ENCODE measurements at regions not wholly inside any gene's neighbourhood (a gene's known extent, or its start where the extent isn't known, plus 50 kb on each side); places are given as distances from the start of the nearest gene placed in this dataset.

- no peak overlapping the region for H3K9ac ChIP-seq (ENCODE audit: insufficient read depth in 1 of 2, low read depth in 2 of 2, low read length in 2 of 2)
- H3K9me3 ChIP-seq (replicated peaks; ENCODE audit: control insufficient read depth, insufficient read depth, low read depth, low read length): no peaks in the 10 kb centered on the region; the same call in none of the 2 replicates
- no peaks in the 10 kb centered on the region for H3K9me1 ChIP-seq (ENCODE audit: control insufficient read depth, insufficient read depth, low read length)
- intact Hi-C loops (cut with micrococcal nuclease) (no loop called here), in situ Hi-C loops (cut with MboI) (no loop called here)
- no peak overlapping the region for H3K4me3 ChIP-seq
- no peak overlapping the region for H3K4me2 ChIP-seq (ENCODE audit: insufficient read depth, low read length)
- no peak for FAIRE-seq
- no peak for TF ChIP-seq MXD1 (CRISPR knock-in tag; IDR thresholded peaks at IDR 0.05; ENCODE audit: borderline replicate concordance, poor library complexity, severe bottlenecking)
- no peak for TF ChIP-seq SMARCB1 (IDR thresholded peaks at IDR 0.05; ENCODE audit: insufficient read length, low read depth)
- no peak for TF ChIP-seq FOXA3 (CRISPR knock-in tag; conservative IDR thresholded peaks at IDR 0.05 in 1 of 2, IDR thresholded peaks at IDR 0.05 in 1 of 2)
- no peak for TF ChIP-seq FOSL1 (tag; conservative IDR thresholded peaks at IDR 0.05)
- TF ChIP-seq MTA2 (IDR thresholded peaks at IDR 0.05; ENCODE audit: low read depth): no peak
- no peak for TF ChIP-seq NRF1 (conservative IDR thresholded peaks at IDR 0.05 in 1 of 2, IDR thresholded peaks at IDR 0.05 in 1 of 2)
- no peak for TF ChIP-seq MNT (conservative IDR thresholded peaks at IDR 0.05)
- TF ChIP-seq GTF2A2 (tag; IDR thresholded peaks at IDR 0.05): no peak
- no peak for TF ChIP-seq CLOCK (CRISPR knock-in tag; IDR thresholded peaks at IDR 0.05; ENCODE audit: borderline replicate concordance)
- TF ChIP-seq SMAD3 (CRISPR knock-in tag; conservative IDR thresholded peaks at IDR 0.05): no peak
- TF ChIP-seq ATF6 (CRISPR knock-in tag; IDR thresholded peaks at IDR 0.05): no peak
- no peak for TF ChIP-seq RB1 (IDR thresholded peaks at IDR 0.05; ENCODE audit: low read depth)
- no peak for TF ChIP-seq ZBED1 (IDR thresholded peaks at IDR 0.05)
- TF ChIP-seq PYGO2 (tag; IDR thresholded peaks at IDR 0.05): no peak
- no TSS peak for BruUV-seq (replicated peaks)
- WGBS (ENCODE audit: insufficient coverage, low coverage, missing lambda C conversion rate): 12% methylated on average over 6 of the region's 6 CpGs
- H3K79me2 ChIP-seq (ENCODE audit: control insufficient read depth, insufficient read depth, low read length): no peaks in the 10 kb centered on the region
- no peaks in the 10 kb centered on the region for H4K20me1 ChIP-seq (replicated peaks; ENCODE audit: control insufficient read depth, insufficient read depth, low read length)
- H3K4me1 ChIP-seq (replicated peaks in 1 of 2; ENCODE audit: control insufficient read depth in 2 of 2, insufficient read depth in 2 of 2, low read length in 2 of 2): no peaks in the 10 kb centered on the region
- no peak for DNase-seq (ENCODE audit: extremely low read depth in 1 of 4, low spot score in 3 of 4)
- ChIA-PET CTCF (ENCODE audit: low intra/inter-chr PET ratio) (no interaction called here), POLR2A (no interaction called here)
- H3K27ac ChIP-seq (ENCODE audit: extremely low read depth, low read depth, low read length): no peak overlapping the region
- no peak for ATAC-seq
- no peaks in the 10 kb centered on the region for H3K27me3 ChIP-seq (ENCODE audit: control insufficient read depth in 2 of 2, insufficient read depth in 2 of 2, low read length in 2 of 2)
- H2AFZ ChIP-seq (ENCODE audit: low read depth, low read length): no peak overlapping the region
- no peaks in the 10 kb centered on the region for H3K36me3 ChIP-seq (ENCODE audit: control insufficient read depth, insufficient read depth, low read length)
These were observed 1435.7 kb upstream of the ADGRB3 start for GRCh38 chr6:67199425-67199824.

Data from K562 (cell line).